RWPE1 (cell line): ENCODE measurements at regions not wholly inside any gene's neighbourhood (a gene's known extent, or its start where the extent isn't known, plus 50 kb on each side); places are given as distances from the start of the nearest gene placed in this dataset.

Experiments
- CTCF ChIA-PET: fragments of 350-600 bp; sonication (Branson Sonifier 250); formaldehyde crosslinking; extraction: SDS; loops from one replicate; lab custom pipeline; 2021; lab: Yijun Ruan, JAX
- POLR2A ChIA-PET: fragments of 400-600 bp; formaldehyde crosslinking; extraction: SDS; loops from one replicate; lab custom pipeline; 2020; ENCODE audit warnings: antibody characterized with exemption; ENCODE audit not compliant: low non-redundant PET; lab: Yijun Ruan, JAX
- DNase-seq: peaks from one replicate; pipeline ENCODE4 v3.0.0; 2012; ENCODE audit warnings: low spot score
- H3K27ac ChIP-seq: fragments of 450-650 bp; 2 replicates; pipeline ENCODE4 v1.5.1; 2017
- TF ChIP-seq, protein P1 (sequence below): fragments of 450-650 bp; conservative IDR thresholded peaks from 2 replicates; pipeline ENCODE4 v1.5.1; 2017; ENCODE audit warnings: low read depth, mild to moderate bottlenecking

DNA sequence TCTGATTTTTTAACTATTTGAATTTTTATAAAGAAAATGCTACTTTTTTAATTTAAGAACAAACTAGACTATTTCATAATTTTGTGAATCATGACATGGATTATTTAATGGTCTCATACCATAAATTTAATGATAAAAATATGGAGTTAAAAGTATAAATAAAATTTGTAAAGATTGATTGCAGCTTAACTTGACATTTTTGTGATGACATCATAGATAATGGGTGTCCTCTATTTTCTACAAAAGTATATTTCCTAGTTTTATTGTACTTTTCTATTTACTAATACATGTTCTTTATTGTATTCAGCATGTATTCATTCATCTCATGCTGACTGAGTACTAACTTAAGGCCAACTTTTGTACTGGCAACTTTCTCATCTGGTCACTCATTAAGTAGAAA lies 1096.5 kb downstream of the NR2F1-AS1 start:
- ChIA-PET CTCF (no interaction called here), POLR2A (no interaction called here)
- TF ChIP-seq, protein P1, sequence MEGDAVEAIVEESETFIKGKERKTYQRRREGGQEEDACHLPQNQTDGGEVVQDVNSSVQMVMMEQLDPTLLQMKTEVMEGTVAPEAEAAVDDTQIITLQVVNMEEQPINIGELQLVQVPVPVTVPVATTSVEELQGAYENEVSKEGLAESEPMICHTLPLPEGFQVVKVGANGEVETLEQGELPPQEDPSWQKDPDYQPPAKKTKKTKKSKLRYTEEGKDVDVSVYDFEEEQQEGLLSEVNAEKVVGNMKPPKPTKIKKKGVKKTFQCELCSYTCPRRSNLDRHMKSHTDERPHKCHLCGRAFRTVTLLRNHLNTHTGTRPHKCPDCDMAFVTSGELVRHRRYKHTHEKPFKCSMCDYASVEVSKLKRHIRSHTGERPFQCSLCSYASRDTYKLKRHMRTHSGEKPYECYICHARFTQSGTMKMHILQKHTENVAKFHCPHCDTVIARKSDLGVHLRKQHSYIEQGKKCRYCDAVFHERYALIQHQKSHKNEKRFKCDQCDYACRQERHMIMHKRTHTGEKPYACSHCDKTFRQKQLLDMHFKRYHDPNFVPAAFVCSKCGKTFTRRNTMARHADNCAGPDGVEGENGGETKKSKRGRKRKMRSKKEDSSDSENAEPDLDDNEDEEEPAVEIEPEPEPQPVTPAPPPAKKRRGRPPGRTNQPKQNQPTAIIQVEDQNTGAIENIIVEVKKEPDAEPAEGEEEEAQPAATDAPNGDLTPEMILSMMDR: no peak
- DNase-seq: no peak
- H3K27ac ChIP-seq: no peak overlapping the region

DNA sequence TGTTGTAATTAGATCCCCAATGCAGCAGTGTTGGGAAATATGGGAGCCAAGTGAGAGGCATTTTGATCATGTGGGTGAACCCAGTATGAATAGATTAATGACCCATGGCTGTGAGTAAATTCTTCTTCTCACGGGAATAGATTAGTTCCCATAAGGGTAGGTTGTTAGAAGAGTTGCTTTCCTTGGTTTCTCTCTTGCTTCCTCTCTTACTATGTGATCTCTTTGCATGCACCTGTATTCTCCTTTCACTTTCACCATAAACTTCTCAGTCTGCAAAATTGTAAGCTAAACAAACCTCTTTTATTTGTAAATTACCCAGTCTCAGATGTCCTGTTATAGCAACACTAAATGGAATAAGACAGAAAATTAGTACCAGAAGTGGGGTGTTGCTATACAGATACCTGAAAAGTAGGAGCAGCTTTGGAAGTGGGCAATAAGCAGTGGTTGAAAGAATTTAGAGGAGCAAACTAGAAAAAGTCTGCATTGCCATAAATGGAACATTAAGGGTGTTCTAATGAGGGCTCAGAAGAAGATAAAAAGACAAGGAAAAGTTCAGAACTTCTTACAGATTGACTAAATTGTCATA lies 1090.0 kb upstream of the ARRDC3 start:
- CTCF ChIA-PET: no interaction called here
- no peak for DNase-seq
- POLR2A ChIA-PET: no interaction called here
- TF ChIP-seq, protein P1: no peak
- no peak overlapping the region for H3K27ac ChIP-seq

DNA sequence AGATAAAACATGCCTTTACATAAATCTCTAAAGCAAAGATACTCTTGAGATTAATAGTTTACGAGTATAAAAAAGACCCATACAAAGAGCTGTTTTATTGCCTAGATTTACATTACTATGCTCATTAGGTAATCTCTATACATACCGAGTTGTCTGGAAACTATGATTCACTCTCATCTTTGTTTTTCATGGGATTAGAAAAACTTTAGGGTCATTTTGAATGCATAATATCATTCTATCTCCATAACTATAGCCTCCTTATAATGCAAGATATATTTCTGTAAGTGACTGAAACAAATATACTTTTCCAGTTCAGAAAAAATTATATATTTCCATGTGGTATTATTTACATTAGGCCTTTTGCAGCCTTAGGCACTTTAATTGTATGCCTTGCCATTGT lies 1088.7 kb upstream of the ARRDC3 start:
- ChIA-PET CTCF (no interaction called here), POLR2A (no interaction called here)

DNA sequence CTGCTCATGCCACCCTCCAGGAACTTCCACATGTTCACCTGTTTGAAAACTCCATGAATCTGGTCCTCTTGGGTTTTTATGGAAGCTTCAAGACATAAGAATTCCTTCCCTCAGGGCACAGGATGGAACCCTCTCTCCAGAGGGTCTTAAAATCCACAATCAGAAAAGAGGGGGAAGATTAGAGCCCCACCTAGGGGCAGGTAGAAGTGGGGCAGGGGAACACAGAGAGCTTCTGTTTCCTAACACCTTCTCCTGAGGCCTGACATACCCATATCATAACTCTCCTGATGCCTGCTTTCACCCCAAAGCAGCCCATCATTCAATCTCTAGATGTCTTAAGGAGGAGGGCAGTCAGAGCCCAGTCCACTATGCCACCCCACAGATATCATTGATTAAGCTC lies 1087.7 kb upstream of the ARRDC3 start:
- no peak overlapping the region for H3K27ac ChIP-seq
- CTCF ChIA-PET: interaction anchor here (0.7 kb wide), 1 partner anchor 90 kb away, joined by 3 read pairs; no protein-coding TSS in a partner anchor
- TF ChIP-seq, protein P1: no peak
- POLR2A ChIA-PET: no interaction called here
- DNase-seq: no peak

More for the DNA sequence above, 1088.7 kb upstream of the ARRDC3 start:
- DNase-seq: no peak
- TF ChIP-seq, protein P1: no peak
- no peak overlapping the region for H3K27ac ChIP-seq

DNA sequence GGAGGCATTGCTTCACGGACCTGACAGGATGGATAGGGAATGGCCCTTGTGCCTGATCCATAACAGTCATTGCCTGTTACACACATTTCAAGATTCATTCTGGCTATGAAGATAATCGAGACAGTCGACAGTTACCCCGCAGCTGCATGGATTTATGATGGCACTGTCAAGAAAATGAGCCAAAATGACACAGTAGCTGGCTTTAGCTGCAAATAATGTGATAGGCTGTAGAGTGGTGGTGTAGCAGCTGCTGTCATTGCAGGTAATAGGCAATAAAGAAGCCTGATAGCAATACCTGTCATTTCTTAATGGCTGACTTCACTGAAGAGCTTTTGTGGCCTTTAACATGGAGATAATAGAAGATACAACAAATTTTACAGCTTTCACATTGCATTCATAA lies 1085.2 kb upstream of the ARRDC3 start:
- no peak overlapping the region for H3K27ac ChIP-seq
- TF ChIP-seq, protein P1: no peak
- CTCF ChIA-PET: no interaction called here

DNA sequence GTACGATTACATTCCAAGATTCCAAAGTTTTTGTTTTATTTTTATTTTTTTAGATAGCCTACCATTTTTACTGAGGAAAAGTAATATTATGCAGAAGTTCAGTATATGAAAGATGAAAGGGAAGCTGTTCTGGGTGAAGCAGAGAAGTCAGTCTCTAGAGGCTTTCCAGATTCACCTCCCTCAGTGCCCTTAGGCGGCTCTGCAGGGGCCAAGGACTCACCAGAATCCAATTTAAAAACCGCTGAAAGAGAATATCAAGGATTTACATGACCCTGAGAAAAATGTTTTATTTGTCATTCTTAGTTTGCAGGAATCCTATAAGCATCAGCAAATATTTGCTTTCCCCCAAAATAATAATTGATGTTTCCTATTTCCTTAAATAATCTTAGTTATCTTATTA lies 1084.6 kb upstream of the ARRDC3 start:
- DNase-seq: no peak
- TF ChIP-seq, protein P1: no peak
- no peak overlapping the region for H3K27ac ChIP-seq
- CTCF ChIA-PET: no interaction called here
- POLR2A ChIA-PET: no interaction called here

More for the DNA sequence above, 1085.2 kb upstream of the ARRDC3 start:
- no peak for DNase-seq
- POLR2A ChIA-PET: no interaction called here
